ENCODE measurements at regions not wholly inside any gene's neighbourhood (a gene's known extent, or its start where the extent isn't known, plus 50 kb on each side); places are given as distances from the start of the nearest gene placed in this dataset.

DNA sequence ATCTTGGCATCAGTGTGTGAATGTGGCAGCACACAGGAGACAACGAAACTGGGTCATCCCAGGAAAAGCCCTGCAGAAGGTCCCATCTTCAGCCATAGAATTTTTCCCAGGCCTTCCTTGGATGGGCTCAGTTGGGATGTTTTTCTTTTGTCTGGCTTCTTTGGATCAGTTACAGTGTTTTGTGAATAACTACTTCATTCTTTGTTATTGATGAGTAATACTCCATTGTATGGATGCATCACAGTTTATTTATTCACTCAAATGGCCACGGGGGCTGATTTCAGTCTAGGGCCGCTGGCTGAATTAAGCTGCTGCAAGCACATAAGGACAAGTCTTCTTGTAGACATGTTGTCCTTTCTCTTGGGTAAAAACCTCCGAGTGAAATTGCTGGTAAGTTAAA is 81.3 kb upstream of the CD93 start:
- DNase-seq (ENCODE audit: low read depth), result no peak

DNA sequence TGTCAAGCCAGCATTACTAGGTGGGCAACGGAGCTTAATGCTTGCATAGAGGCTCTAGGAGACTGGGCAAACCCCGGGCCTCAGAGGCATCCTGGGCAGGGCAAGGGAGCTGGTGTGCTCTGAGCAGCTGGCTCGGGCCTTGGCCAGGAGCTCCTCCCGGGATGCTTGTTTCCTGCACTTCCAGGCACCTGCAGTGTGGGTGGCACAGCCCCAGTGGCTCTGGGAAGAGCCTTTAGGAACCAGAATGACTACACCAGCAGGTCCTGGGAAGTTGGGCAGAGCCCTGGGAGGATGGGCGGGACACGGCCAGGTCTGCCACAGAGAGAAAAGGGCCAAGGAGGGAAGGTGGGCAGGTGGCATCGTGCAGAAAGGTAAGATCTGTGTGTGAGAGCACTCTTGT is 80.4 kb upstream of the CD93 start:
- no peak for DNase-seq (ENCODE audit: low read depth)

DNA sequence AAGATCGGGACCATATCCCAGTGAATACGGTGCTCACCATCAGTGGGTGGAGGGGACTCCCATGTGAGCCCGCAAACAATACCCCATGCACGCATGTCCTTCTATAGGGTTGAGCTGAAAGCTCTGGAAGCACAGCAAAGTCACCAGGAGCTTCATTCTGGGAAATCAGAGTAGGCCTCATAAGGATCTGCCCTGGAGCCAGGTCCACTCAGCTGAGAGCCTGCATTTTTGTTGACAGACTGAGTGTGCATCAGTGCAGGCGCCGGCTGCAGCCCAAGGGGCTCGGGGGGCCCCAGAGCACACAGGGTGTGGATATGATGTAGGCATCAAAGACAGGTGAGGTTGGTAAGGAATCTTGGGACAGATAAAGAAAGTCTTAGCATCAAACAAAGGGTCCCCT is 79.8 kb upstream of the CD93 start:
- DNase-seq (ENCODE audit: low read depth), result no peak

DNA sequence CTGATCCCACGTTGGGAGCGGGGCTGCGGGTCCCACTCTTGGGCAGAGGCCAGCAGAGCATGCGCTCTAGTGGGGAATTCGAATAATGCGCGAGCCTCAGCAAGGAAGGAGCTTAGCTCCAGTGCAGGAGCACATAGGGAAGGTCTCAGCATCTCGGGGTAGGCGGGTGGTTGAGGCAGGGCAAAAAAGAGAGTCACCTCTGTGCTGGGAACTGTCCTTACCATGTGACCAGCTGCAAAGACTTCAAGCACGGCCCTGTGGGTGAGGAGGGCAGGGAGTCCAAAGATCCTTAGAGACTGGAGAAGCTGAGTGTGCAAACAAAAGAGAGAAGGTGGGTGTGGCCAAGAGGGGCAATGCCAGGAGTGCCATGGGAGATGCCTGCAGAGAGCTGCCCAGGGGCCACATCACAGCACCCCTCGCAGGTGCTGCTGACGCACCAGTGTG is 79.2 kb upstream of the CD93 start:
- DNase-seq (ENCODE audit: low read depth), result no peak

DNA sequence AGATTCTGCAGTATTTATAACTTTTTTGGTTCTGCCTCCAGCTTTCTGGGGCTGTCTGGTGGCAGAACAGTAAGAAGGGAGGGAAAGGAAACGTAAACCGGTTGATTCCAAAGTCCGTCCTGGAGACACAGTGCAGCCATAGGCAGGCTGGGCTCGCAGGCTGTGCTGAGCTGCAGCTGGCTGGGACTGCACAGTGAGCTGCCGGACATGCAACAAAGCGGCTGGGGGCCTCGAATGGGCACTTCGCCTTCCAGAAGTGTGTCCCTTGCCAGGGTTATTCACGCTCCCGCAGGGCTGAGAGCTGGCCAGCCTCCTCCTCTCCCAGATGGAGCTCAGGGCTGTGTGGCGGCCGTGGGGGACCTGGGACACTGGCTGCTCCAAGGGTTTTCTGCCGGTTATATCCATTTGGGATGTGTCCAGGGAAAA is 78.1 kb upstream of the CD93 start:
- DNase-seq (ENCODE audit: low read depth), result no peak

DNA sequence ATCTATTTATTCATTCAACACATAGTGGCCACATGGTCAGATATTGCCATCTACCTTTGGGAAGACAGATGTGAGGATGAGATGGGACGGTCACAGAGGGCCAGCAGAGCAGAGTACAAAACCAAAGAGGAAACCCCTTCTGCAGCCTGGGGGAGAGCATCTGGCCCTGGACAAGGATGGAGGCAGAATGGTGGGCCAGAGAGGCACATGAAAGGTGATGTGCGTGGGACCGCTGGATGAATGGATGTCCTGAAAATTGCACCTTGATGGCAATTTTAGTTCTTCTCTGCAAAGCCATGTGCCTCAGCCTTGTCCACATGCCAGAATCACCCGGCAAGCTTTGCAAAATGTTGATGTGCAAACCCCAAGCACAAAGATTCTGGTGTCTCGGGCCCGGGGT is 77.4 kb upstream of the CD93 start:
- no peak for DNase-seq (ENCODE audit: low read depth)

DNA sequence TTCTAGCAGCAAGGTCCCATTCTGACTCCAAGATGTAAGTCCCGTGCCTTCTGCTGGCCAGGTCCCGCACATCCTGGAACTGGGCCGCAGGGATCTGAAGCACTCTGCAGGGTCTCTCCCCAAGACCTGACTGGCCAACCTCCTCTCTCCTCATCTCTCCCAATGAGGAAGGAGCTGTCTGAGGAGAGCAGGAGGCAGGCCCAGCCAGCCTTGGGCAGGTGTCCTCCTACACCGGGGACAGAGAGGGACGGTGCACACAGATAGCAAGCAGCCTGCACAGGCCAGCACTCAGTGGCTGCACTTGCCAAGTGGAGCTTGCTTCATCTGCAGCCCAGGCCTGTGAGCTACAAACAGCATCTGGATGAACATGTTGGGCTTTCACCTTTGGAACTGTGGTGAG is 76.8 kb upstream of the CD93 start:
- no peak for DNase-seq (ENCODE audit: low read depth)

DNA sequence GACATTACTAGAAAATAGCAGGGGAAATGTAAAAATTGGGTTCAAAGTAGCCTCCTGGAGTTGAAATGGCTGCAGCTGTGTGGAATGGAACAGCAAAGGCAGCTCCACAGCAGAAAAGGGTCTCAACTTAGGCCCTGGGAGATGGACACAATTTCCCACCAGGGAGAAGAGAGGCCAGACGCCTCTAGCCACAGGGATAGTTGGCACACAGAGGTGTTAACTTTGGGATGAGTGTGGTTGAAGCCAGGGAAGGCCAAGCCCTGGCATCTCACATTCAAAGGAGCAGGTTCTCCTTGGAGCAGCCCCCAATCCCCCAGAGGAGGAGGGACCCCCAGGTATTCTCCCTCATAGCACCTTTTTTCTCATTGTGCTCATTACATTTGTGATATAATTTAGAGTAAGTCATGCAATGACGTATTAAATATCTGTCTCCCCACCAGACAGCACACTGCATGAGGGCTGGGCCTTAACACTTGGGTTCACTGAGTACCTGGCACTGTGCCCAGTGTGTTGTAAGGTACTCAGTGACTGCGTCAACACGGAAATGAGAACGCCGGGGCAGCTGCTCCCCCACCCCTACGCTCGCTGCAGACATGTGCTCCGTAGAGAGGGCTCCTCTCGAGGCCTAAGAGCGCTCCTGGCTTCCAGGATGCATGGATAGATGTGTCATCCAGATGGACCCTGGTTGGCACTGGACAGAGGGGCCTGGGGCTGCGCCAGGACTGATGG is 76.0 kb upstream of the CD93 start:
- peak; percentile 92 for DNase-seq (ENCODE audit: low read depth)

DNA sequence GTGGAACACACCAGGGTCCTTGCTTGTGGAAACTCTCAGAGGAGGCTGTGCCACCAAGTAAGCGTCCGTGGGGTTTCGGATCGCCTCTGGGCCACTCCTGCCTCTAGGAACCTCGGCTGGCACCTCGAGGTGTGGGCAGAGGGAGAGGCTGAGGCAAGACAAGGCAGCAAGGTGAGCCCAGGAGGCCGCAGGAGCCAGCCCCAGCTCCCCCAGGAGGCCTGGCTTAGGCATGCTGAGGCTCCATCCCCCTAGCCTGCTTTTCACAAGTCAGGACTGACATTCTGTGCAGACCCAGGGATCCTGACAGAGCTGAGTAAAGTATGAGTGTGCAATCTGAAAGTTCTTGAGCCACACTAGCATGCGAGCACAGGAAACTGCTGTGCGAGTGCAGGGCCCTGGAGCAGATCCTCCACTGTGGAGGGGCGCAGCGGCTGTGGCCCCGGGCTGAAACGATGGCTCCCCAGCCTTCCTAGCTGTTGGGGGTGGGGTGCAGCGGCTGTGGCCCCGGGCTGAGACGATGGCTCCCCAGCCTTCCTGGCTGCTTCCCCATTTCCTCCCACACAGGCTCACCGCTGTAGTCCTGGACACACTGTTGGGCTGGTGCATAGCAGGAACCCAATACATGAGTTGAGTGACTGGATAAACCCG is 75.2 kb upstream of the CD93 start:
- DNase-seq (ENCODE audit: low read depth), result no peak

DNA sequence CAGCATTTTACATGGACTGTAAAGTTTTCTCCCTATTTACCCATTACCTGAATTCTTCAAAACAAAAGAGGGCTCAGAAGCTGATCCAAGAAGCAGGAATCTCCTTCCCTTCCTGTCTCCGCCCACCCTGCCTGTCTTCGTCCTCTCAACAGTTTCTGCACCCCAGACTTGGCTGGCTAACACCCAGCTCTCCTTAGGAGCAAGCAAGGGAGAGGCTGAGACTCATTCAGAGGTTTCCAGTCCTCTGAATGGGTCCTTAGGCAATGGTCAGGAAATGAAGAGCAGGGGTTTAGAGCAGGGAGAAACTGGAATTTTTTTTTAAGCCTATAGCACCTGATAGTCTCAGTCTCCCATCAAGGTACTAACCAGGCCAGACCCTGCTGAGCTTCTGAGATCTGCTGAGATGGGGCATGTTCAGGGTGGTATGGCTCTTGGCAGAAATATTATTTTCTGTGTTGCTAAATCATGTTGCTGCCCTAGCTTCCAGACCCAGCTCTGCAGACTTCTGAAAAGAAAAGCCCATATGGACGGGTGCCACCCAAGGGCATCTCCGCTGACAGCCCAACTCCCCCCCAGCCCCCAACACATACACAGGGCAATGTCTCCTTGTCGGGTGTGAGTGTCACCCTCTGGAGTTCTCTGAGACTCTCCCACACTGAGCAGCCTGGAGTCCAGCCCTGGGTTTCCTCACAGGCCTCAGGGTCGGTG is 74.6 kb upstream of the CD93 start:
- no peak for DNase-seq (ENCODE audit: low read depth)

DNA sequence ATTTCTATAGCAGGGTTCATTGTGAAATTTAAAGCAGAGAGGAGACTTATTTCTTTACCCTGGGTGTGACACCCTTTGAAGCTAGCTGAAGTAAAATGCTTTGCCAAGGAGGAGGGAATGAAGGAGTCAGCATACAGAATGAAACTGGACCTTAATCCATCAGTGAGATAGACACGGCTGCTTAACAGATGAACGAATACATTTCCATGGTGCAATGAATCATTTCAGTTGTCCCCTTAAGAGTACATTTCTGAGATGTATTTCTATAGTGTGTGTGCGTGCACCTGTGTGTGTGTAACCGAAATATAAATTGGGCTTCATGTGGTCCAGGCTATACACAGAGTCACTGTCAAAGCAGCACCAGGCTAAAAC is 73.8 kb upstream of the CD93 start:
- no peak for DNase-seq (ENCODE audit: low read depth)

DNA sequence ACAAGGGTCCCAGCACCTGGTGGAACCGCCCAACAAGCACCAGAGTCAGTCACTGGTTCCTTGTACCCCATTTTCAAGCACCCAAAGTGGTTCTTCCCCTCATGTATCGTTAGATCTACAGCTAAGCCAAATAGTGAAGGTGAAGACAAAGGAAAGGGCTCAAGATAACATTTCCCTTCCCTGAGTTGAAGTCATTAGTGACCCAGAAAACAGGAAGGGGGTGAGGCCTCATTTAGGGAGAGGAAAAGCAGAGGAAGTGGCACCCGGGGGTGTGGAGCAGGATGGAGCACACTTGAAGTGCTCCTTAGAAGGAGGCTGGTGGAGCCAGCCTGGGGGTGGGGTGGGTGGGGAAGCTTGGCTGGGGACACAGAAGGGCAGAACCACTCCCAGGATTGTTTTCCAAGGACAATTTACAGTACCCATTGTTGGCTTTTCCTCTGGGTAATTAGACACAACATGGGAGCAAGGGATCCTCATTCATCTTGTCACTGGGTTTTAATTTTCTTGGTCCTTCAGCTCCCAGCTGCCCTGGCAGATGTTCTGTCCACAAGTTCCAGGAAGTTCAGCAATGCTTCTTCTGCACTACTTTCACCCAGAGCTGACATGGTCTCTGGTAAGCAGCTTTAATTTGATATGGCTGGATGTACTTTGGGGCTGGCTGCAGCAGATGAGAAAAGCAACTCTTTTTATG is 73.3 kb upstream of the CD93 start:
- DNase-seq (ENCODE audit: low read depth), result no peak

DNA sequence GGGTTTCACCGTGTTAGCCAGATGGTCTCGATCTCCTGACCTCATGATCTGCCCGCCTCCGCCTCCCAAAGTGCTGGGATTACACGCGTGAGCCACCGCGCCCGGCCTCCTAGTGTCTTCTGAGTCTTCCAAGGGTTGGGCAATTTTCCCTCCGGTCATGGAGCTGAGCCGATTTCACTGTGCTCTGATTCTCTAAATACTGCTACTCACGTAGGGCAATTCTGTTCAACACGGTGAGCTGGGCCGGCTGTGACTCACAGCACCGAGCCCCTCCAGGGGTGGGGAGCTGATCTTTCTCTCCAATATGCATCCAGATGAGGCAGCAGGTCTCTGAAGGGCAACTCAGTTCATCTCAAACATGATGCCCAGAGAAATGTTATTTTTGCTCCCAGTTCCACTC is 71.6 kb upstream of the CD93 start:
- no peak for DNase-seq (ENCODE audit: low read depth)

DNA sequence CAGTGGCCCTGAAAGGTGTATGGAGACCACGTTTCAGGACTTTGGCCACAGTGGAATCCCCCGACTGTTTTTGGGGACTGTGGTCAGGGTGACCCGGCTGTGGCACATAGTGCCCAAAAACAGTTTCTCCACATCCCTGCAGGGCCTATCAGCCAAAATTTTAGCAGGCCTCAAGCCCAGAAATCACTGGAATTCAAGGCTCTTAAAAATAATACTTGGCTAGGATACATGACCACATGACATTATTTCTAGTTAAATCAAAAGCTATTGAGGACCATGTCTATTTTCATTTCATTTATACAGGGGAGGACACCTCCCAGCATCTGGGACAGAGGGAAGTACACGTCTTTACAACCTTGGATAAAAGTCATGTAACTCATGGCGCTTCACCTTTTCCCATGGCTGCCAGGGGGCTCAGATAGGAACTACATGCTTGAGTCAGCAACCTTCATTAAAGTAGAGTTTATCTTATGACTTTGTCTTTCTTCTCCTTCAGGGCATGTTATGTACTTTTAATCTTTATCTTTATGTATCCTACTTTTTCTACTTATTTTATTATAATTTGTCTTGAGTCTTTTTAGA is 70.8 kb upstream of the CD93 start:
- DNase-seq (ENCODE audit: low read depth), result no peak

DNA sequence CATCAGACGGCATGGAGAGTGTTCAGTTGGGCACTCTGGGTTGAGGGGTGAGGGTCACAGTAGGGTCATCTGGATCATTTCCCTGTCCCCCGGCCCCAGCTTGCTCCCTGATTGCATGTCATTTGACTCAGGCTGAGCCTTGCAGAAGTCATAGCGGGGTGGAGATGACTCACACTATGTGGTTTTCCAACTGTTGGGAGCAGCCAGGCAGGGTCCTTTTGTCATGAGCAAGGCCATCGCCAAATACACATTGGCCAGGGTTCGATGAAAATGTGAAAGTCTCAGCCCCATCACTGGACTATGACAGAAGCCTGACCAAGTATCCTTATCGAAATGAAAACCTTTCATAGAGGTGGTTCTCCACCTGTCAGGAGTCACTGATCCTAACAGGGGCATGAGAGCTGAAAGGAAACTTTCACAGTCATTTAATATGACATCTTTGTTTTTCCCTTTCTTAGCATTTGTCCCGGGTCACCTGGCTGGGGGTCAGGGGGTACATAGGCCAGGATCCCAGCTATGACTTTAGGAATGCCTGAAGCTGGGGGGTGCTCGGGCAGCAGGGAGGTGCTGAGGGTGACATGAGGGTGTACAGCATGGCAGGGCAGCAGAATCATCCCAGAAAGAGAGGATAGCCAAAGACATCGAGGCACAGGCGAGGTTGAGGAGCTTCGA is 70.2 kb upstream of the CD93 start:
- DNase-seq (ENCODE audit: low read depth), result peak; percentile 83

DNA sequence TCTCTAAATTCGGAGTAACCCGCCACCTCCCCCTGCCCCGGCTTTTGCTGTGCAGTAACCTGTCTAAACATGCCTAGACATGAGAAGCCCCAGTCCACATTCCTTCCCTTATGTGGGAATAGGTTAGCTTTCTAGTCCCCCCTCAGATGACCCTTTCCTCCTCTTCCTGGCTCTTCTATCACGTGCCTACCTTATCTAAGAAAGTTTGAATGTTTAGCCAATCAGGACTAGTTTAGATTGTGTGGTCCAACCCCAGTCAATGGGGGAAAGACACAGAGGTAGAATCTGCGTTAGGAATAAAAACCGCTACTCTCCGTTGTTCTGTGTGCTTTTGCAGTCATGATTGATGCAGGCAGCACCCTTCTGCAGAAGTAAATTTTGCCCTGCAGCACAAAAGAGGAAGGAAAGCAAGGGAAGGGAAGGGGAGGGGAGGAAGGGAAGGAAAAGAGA is 69.0 kb upstream of the CD93 start:
- DNase-seq (ENCODE audit: low read depth), result no peak

DNA sequence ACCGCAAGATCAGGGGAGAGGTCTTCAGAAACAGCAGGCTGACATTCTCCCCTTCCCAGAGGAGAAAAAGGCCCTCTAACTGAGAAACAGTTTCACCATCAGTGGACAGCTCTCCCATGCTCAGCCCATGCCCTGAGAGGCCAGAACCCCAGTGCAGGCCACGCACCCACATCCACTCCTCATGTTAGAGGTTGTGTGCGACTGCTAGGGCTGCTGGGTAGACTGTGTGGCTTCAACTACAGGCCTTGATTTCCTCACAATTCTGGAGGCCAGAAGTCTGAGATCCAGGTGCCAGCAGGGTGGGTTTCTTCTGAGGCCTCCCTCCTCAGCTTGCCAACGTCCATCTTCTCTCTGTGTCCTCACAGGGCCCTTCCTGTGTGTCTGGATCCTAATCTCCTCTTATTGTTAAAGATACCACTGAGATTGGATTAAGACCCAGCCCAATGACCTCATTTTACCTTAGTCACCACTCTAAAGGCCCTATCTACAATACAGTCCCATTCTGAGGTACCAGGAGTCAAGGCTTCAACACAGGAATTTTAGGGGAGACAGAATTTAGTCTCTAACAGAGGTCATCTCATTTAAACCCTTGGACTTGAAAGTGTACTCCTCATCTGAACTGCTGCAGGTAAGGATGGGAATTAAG is 67.7 kb upstream of the CD93 start:
- DNase-seq (ENCODE audit: low read depth), result no peak

DNA sequence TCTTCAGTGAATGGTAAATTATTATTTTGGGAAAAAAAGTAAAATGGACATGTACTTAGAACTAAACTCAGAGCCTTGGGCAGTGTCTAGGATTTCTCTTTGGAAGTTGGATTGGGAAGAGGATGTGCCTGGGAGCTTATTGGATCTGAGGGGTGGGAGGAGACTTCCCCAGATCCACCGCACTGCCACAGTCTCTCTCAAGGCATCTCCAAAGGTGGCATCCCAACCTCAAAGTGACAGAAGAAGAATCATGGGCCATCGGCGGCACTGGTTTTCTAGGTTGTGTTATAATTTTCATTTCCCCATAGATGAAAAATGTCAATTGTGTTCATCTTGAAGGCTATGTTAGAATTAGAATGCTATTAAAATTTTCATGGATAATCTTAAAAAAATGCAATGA is 66.8 kb upstream of the CD93 start:
- DNase-seq (ENCODE audit: low read depth), result no peak

DNA sequence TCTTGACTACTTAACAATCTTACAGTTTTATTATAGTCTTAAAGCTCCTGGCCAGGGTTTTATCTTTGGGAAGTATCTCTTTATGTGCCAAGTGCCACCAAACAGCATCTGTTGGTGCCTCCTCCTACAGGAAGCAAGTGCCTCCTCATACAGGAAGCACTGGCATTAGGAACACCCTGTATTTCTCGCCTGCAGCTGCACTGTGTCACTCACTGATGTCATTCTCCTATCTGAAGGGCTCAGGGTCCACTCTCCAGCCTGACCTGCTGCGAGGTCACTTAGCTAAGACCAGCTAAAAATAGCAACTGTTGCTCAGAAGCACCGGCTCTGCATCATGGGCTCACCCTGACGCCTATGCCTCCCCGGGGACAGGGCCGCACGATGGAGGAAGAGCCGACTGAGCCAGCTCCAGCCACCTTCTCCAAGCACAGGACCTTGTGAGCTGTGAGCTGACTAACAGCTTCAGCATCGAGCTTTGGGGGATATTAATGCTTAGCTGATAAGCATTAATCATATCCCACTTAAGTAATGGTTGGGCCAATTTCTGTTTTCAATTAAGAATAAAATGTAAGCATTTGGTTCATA is 66.3 kb upstream of the CD93 start:
- peak; percentile 58 for DNase-seq (ENCODE audit: low read depth)

DNA sequence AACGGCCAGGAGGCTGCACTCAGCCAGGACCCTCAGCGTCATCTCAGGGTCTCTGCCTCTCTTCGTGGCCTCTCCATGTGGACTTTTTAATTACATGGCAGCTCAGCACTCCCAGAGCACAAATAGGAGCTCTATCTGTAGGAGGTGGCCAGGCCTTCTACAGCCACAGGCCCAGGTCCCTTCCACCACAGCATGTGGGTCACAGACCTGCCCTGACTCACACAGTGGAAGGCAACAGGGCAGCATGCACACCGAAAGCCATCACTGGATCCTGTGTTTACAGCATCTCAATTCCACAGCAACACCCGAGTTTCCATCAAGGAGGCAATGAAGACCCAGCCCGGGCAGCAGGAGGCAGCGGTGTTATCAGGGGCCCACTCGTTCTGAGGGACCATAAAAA is 65.8 kb upstream of the CD93 start:
- DNase-seq (ENCODE audit: low read depth), result no peak
